Ovary (tissue), 7 donors: ENCODE measurements at regions not wholly inside any gene's neighbourhood (a gene's known extent, or its start where the extent isn't known, plus 50 kb on each side); places are given as distances from the start of the nearest gene placed in this dataset.

Source experiments
- DNase-seq, 5 donors: peaks; one replicate each; pipeline ENCODE4 v3.0.0-alpha.2; 2019 to 2020
- H3K27ac ChIP-seq, 2 donors: fragments of 200-600 bp; one replicate each; pipeline versions ENCODE4 v1.5.1 to v1.8.0; 2019 to 2022
- H3K27me3 ChIP-seq: fragments of 200-600 bp; one replicate; pipeline ENCODE4 v1.8.0; 2022
- H3K36me3 ChIP-seq: fragments of 200-600 bp; sonication (generic); one replicate; pipeline ENCODE4 v1.5.1; 2019
- H3K4me1 ChIP-seq: one replicate; pipeline ENCODE4 v1.8.1; 2013; ENCODE audit warnings: mild to moderate bottlenecking, moderate library complexity; ENCODE audit not compliant: insufficient read depth
- H3K4me3 ChIP-seq: fragments of 200-600 bp; sonication (generic); one replicate; pipeline ENCODE4 v1.5.1; 2017
- H3K9me3 ChIP-seq, 2 donors: fragments of 200-600 bp in 1 of 2; sonication (generic) in 1 of 2; one replicate each; pipeline versions ENCODE4 v1.5.1 to v1.8.1; 2013 to 2019; ENCODE audit warnings: mild to moderate bottlenecking in 1 of 2, moderate library complexity in 1 of 2
- EP300 ChIP-seq: sonication (generic); formaldehyde crosslinking; IDR thresholded peaks from one replicate; pipeline ENCODE4 v1.6.1; 2017; ENCODE audit warnings: antibody characterized with exemption
- POLR2A ChIP-seq: fragments of 450-650 bp; IDR thresholded peaks from one replicate; pipeline ENCODE4 v1.6.1; 2017; ENCODE audit warnings: antibody characterized with exemption, mild to moderate bottlenecking, moderate library complexity
- WGBS, 3 donors: extraction: QIAGEN DNeasy Blood & Tissue Kit in 1 of 3; methylation state at CpG; one replicate each; pipeline versions ENCODE4 v1.1.5 to v1.1.7; 2013 to 2017; 5-methylcytosine and 5-hydroxymethylcytosine counted together
- intact Hi-C, 4 donors: fragments of 100-400 bp; cut with DNase I; formaldehyde crosslinking; loops; one replicate each; pipeline versions ENCODE4 v1.11.0 to v1.15.1; 2022 to 2023
- TF ChIP-seq, protein P1 (sequence below), 3 donors: fragments of 450-650 bp in 2 of 3; fragments of 200-600 bp in 1 of 3; IDR thresholded peaks; one replicate each; pipeline versions ENCODE4 v1.5.1 to v1.8.0; 2016 to 2022; ENCODE audit warnings: antibody characterized with exemption in 3 of 3, mild to moderate bottlenecking in 1 of 3
- donor health status: DM: no; HTN: no; CAD: no; lungs with moderate emphysema.
- donor health status: DM: no; HTN: no; CAD: no.
- donor health status: Bipolar disorder and iron deficiency.
- donor health status: DM: no; HTN: no; CAD: no.
- donor health status: DM: yes; HTN: yes; CAD: no.

DNA sequence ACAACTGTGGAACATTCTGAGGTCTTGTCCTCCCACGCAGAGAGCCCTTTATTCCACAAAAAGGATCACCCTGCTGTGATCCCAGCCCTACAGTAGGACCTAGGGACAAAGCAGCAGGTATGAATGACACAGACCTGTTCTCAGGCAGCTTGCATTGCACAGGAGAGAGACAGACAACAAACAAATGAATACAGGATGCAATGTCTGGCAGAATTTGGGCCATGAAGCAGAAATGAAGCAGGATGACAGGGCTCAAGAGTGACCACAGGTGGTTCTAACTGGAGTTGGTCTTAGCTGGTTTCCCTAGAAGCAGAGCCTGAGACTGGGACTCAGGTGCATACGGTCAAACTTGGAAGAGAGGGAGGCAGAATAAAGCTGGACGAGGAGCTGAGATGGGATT lies 388.8 kb downstream of the CDK5RAP2 start:
- no peaks in the 10 kb centered on the region for H3K4me1 ChIP-seq
- TF ChIP-seq EP300: no peak
- TF ChIP-seq POLR2A: no peak
- TF ChIP-seq, protein P1, sequence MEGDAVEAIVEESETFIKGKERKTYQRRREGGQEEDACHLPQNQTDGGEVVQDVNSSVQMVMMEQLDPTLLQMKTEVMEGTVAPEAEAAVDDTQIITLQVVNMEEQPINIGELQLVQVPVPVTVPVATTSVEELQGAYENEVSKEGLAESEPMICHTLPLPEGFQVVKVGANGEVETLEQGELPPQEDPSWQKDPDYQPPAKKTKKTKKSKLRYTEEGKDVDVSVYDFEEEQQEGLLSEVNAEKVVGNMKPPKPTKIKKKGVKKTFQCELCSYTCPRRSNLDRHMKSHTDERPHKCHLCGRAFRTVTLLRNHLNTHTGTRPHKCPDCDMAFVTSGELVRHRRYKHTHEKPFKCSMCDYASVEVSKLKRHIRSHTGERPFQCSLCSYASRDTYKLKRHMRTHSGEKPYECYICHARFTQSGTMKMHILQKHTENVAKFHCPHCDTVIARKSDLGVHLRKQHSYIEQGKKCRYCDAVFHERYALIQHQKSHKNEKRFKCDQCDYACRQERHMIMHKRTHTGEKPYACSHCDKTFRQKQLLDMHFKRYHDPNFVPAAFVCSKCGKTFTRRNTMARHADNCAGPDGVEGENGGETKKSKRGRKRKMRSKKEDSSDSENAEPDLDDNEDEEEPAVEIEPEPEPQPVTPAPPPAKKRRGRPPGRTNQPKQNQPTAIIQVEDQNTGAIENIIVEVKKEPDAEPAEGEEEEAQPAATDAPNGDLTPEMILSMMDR (IDR thresholded peaks at IDR 0.05): no peak
- no peaks in the 10 kb centered on the region for H3K27me3 ChIP-seq
- H3K27ac ChIP-seq: no peak overlapping the region
- no peak for DNase-seq
- WGBS, 3 donors: 62 to 70% (median 63%) methylated on average over 3 of the region's 3 CpGs
- H3K4me3 ChIP-seq: no peak overlapping the region
- no peaks in the 10 kb centered on the region for H3K36me3 ChIP-seq
- H3K9me3 ChIP-seq: no peaks in the 10 kb centered on the region
- intact Hi-C loops: no loop called here

DNA sequence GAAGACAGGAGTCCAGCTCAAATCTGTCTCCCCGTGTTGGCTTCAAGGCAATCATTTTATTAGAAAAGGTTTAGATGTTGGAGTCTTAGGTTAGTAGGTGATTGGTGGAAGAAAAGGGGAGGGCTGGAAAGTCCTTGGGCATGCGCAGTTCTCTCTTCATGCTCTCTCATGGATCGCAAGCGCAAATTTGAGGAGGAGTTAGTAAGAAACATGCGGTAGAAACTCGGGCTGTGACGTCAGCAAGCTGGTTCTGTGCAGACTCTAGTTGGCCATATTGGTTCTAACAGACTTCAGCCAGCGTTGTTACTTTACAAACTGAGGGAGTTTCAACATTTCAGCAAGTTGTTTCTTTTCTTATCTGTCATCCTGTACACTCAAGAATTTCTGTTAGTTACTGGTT lies 392.2 kb downstream of the CDK5RAP2 start:
- 43 to 50% (median 49%) methylated on average over 8 of the region's 8 CpGs for WGBS, 3 donors
- intact Hi-C loops: no loop called here

DNA sequence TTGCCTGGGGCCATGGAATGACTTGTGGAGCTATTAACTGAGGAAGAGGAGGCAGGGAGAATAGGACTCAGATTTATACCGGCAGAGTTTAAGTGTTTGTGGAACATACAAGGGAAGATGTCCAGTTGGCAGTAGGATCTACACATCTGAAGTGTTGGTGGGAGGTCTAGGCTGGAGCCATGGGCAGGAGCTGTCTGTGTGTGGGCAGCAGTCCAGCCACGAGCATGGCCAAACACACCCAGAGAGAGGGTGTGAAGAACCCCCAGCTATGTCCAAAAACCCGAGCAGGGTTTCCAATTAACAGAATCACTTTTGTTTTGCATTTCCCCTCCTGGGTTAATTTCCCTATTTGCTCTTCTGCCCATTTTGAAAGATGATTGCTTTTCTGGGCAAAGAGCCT lies 393.7 kb downstream of the CDK5RAP2 start:
- H3K36me3 ChIP-seq: no peaks in the 10 kb centered on the region
- WGBS, 3 donors: 30 to 34% (median 32%) methylated on average over 3 of the region's 3 CpGs
- TF ChIP-seq, protein P1 (IDR thresholded peaks at IDR 0.05): no peak
- no peaks in the 10 kb centered on the region for H3K27me3 ChIP-seq
- DNase-seq: no peak
- H3K4me1 ChIP-seq: no peaks in the 10 kb centered on the region
- H3K4me3 ChIP-seq: no peak overlapping the region
- intact Hi-C loops: no loop called here
- no peak overlapping the region for H3K27ac ChIP-seq
- no peaks in the 10 kb centered on the region for H3K9me3 ChIP-seq

More for the DNA sequence above, 392.2 kb downstream of the CDK5RAP2 start:
- Histone ChIP-seq H3K27me3 (no peaks in the 10 kb centered on the region), H3K4me1 (no peaks in the 10 kb centered on the region), H3K27ac (no peak overlapping the region), H3K36me3 (no peaks in the 10 kb centered on the region), H3K4me3 (no peak overlapping the region), H3K9me3 (no peaks in the 10 kb centered on the region)
- no peak for DNase-seq
- no peak for TF ChIP-seq EP300
- TF ChIP-seq, protein P1 (IDR thresholded peaks at IDR 0.05): no peak
- no peak for TF ChIP-seq POLR2A

GRCh38 chr9:120184266-120184665 lies 395.7 kb downstream of the CDK5RAP2 start:
- DNase-seq: no peak
- 44 to 51% (median 45%) methylated on average over 3 of the region's 3 CpGs for WGBS, 3 donors
- no peaks in the 10 kb centered on the region for H3K9me3 ChIP-seq
- no peak overlapping the region for H3K27ac ChIP-seq
- no peaks in the 10 kb centered on the region for H3K4me1 ChIP-seq
- H3K27me3 ChIP-seq: no peaks in the 10 kb centered on the region
- no peak overlapping the region for H3K4me3 ChIP-seq
- no peak for TF ChIP-seq EP300
- TF ChIP-seq, protein P1 (IDR thresholded peaks at IDR 0.05): no peak
- no peak for TF ChIP-seq POLR2A
- intact Hi-C loops: no loop called here
- no peaks in the 10 kb centered on the region for H3K36me3 ChIP-seq

GRCh38 chr9:120183615-120184014 lies 396.4 kb downstream of the CDK5RAP2 start:
- no peaks in the 10 kb centered on the region for H3K9me3 ChIP-seq
- no peaks in the 10 kb centered on the region for H3K27me3 ChIP-seq
- intact Hi-C loops: no loop called here
- H3K27ac ChIP-seq: no peak overlapping the region
- no peaks in the 10 kb centered on the region for H3K36me3 ChIP-seq
- H3K4me1 ChIP-seq: no peaks in the 10 kb centered on the region
- TF ChIP-seq POLR2A: no peak
- TF ChIP-seq EP300: no peak
- TF ChIP-seq, protein P1 (IDR thresholded peaks at IDR 0.05): no peak
- DNase-seq: no peak
- 56 to 64% (median 57%) methylated on average over 3 of the region's 3 CpGs for WGBS, 3 donors
- no peak overlapping the region for H3K4me3 ChIP-seq
